ENCODE measurements at regions not wholly inside any gene's neighbourhood (a gene's known extent, or its start where the extent isn't known, plus 50 kb on each side); places are given as distances from the start of the nearest gene placed in this dataset.

DNA sequence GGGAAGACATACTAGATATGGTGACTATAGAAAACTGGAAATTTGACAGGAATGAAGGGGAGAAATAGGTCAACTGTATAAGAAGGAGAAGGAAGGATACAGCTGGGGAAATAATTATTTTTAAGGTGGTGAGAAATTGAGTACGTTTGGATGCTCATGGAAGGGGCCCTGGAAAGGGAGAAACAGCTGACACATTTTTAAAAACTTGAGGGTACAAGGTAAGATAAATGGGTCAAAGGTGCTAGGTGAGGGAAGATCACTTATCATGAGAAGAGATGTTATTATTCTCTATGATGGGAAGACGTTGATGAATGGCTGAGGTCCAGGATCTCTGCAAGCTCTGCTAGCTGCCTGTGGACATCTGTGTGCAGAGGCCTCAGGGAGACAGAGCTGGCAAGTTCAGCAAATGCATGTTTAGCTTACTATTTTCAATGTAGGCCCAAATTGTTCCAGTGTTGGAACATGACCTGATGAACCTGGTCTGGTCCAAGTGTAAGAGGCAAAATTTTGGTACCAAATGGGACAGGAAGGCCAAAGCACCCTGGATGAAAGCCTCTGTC, 181.7 kb downstream of the MTRR start:
- no peak for DNase-seq

DNA sequence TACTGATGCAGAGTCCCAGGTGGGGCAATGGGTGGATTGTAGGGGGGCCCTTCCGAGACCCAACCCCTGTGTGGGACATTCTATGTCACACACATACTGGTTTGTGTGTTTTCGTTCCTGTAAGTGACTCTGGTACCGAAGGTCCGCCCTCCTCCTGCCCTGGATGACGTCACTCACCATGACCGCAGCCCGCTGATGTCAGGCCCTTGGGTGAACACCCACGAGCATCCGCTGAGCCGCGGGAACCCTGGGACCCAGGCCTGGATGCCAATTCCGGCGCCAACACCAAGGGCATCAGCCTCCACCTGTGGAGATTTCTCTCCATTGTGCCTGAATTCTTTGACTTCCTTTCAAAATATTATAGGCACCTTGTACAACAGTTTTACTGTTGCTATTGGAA, 184.3 kb downstream of the MTRR start:
- no peak for DNase-seq

DNA sequence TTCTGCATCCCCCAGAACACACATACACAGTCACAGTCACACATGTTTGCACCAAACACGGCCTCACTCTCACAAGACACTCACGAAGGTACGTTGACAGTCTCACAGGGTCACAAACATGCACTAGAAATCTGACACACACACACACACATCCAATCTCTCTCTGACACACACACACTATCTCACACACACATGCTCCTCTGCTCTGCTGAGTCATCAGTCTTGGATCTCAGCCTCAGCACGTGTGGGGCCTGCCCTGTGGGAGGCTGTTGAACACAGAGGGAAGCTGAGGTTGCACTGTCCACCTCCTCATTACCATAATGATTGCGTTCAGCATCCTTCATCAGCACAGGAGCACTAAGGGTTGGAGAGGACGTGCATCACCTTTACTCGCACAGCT, 188.8 kb downstream of the MTRR start:
- DNase-seq = no peak

DNA sequence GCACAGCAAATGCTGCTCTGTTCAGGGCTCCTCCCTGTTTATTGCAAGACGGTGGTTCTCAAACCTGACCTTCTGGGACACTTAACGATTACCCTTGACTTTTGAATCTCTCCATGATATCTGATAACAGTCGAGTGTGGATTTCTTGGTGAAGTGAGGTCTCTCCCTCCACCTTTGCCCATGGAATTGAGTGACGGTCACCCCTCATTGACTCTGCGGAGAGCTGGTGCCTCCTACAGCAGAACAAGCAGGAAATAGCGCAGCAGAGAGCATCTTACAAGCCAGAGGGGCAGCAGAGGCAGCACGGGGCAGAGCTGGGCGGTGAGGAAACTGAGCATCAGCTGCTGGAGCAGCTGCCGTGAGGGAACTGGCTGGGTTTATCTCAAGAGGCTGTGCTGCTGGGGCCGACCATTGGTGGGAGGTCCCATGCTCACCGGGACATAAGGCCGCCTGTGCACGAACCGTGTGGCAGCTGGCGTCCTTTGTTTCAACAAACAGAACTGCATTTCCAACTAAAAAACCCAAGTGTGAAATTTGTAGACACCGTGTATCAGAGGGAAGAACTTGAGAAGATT, 189.8 kb downstream of the MTRR start:
- no peak for DNase-seq

DNA sequence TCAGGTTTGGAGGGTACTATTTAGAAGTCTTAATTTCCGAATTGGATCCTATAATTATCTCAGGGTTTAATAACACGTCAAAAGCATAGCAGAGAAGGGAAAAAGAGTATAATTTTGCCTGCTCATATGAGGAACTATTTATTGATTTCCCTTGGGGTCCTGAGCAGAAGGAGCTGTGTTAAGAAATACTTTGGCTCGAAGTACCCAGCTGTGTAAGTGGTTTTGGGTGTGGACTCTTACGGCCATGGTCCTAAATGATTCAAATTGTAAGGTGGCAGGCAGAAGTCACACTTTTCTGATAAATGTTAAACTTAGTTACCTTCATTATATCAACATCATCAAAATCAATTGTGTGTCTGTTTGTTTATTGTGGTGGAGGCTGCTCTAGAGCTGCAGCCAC, 190.4 kb downstream of the MTRR start:
- no peak for DNase-seq

DNA sequence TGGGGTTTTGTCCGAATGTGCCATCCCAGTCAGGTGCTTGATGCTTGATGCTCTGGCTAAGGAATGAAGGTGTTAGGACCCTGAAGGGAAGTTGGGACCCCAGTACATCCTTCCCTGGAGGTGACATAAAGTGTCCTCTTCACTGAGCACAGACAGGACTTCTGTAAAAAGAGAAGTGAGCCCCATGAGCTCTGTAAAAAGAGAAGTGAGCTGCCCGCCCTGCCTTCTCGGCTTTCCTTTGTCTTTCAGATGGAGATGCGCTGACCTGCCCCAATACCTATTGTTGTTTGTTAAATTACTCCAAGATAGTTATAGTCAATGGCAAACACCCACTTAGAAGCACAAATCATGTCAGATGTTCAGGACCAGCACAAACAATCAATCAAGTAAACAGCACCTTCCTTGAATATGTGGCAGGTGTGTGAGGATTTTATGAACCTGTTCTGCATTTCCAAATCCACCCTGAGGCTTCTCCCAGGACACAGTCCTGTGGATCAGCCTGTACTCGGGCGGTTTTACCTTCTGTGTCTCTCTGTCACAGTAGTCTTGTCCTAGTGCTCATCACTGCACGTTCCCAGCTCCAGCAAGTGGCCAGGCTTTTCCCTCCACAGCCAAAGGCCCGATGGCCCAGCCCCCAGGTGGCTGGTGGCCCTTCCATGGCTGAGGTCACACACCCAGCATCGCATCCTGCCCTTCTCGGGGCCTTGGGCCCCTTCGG, 191.4 kb downstream of the MTRR start:
- no peak for DNase-seq

DNA sequence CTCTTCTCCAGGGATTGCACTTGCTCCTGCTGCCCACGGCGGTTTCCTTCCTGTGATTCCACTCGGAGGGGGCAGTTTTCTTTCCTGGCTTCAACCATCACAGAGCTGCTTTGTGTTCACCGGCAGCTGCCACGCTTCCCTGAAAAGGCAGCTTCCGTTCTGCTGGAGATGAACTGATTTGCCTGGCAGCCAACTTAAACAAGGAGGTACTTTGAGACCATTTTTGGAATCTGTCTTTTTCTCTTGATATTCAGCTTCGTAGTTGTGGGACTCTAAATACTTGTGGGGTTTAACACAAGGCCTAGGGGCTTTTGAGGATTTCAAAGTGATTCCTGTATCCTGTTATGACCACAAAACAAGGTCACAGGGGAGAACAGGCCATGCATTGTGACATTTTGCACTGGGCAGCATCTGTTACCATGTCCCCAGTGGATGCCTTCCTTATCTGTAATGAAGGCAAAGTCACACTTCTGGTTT, 192.0 kb downstream of the MTRR start:
- DNase-seq = no peak

DNA sequence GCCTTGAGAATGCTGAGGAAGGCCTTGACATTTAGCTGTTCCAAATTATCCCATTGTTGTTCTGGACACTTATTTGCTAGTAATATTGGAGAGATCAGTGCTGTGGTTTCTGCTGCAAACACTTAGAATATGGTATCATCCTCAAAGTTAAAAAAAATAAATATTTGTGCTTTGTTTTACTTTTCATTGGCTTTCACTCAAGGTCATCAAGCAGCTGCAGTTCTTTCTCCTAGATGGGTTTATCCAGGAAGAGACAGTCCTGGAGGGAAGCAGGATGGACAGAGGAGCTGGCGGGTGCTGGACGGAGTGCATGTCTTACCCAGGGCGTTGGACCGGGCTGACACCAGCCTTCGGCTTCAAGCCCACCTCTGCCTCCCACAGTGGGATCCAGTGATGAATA, 193.6 kb downstream of the MTRR start:
- no peak for DNase-seq

DNA sequence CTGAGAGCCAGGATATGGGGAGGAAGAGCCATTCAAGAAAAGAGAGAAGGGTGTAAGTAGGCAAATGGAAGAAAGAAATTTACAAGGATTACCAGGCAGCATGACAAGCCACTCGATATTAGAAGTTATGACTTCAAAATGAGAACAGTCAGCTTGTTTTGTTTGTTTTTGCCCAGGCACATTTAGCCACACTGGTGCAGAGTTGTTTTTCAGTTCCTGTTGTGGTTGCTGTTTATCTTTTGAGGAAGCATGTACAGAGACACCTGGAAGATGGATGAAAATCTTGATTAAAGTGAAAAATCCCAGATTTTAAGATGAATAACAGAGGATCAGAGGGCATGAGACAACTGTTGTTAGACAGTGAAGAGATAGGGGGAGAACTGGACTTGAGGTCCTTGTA, 199.1 kb downstream of the MTRR start:
- no peak for DNase-seq

DNA sequence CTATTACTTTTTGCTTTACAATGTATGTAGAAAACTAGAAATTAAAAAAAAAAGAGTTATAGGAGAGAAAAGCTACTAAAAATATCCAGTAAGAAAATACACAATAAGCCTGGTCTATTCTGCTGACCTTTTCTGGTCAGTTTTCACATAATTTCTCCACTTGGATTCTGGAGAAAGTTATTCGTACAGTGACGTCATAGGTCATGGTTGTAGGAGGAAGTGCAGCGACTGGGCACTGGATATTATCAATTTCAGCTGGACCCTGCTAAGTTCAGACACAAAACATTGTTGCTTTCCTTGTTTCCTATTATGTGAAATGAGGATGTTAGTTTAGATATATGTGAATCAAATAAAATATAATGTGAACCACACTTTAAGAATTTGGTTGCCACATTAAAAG, 201.2 kb downstream of the MTRR start:
- DNase-seq = no peak

DNA sequence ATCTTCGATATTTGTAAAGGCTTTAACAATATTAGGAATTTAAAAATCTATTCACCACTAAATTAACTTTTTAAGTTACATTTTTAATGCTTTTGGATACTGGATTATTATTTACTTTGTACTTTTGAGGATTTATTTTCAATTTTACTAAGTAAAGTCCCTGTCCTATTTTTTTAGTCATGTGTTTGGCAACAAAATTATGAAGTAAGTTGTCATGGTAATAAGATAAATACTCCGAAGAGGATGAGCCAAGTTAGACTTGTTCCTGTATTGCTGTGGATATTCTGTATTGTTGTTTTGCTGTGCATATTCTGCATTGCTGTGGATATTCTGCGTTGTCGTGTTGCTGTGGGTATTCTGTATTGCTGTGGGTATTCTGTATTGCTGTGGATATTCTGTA, 210.1 kb downstream of the MTRR start:
- DNase-seq = no peak

DNA sequence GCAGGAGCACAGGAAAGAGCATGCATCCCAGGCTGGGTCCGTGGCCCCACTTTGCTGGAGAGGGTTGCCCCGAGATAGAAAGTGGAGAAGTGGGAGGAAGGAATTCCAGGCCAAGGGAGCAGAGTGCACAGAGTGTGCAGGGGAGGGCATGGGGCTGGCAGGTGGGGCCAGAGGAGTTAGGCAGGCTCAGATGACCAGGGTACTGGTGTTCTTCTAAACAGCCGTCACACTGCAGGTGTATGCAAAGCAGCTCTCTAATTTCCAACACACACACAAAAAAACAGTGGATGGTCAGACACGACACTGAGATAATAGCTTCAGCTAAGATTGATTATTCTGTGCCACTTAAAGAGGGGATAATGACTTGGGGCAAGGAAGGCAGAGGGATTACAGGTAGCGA, 212.2 kb downstream of the MTRR start:
- DNase-seq = no peak

DNA sequence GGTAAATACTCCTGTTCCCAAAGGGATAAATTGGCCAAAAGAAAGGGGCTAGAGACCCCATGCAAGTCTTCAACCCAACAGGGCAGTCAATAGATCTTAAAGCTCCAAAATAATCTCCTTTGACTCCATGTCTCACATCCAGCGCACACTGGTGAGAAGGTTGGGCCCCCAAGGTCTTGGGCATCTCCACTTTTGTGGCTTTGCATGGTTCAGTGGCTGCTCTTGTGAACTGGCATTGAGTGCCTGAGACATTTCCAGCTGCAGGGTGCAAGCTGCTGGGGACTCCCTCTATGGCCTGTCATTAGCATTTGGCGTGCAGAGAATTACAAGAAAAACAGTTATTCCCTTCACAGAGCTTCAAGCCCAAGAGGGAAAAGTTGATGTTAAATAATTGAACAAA, 224.7 kb downstream of the MTRR start:
- no peak for DNase-seq

DNA sequence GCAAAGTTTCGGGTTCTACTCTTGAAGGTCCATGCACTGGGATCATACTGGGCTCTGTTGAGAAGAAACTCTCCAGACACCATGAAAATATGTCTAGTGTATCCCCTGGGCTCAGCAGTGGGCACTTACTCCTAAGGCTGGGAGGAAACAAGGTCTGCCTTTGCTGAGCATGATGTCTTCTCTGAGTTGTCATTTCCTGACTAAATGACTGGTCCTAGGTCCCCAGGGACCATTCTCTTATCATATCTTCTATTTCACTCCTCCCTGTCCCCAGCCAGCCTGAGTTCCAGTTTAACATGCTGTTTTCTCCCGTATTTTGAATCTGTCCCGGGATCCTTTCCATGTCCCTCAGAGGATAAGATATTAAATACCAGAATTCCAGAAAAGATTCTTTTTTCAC, 225.4 kb downstream of the MTRR start:
- no peak for DNase-seq

DNA sequence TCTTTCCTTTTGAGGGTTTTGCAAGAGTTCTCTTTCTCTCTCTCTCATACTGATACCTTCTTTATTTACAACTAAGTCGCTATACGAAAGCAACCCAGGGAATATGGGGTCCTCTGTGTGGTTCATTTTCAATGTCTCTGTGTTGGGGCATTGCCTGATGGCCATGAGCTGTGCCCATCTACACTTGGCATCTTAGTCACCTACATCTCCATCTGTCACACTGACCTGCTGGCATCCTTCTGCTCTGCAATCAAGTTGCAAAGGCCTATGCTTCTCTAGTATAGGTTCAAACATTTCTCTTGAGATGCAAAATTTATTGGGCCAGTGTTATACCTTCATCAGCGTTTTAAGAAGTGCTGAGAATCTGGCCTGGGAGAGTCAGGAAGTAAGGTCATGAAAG, 228.2 kb downstream of the MTRR start:
- no peak for DNase-seq

DNA sequence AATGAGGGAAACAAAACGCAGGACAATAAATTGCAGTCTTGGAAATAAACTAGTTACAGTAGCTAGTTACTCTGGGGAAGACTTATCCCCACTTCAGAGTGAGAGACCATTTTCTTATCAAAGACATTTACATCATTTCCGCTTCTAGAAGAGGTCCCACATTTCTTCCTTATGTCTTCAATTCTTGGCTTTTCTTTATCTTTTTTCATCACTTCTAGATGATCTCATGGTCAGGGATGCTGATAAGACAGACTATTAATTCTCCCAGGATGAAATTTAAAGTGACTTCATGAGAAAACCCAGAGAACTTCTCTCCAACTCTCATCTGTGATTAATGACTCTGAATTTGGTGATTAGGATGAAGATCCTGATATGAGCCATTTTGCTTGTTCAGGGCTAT, 229.1 kb downstream of the MTRR start:
- DNase-seq = no peak

DNA sequence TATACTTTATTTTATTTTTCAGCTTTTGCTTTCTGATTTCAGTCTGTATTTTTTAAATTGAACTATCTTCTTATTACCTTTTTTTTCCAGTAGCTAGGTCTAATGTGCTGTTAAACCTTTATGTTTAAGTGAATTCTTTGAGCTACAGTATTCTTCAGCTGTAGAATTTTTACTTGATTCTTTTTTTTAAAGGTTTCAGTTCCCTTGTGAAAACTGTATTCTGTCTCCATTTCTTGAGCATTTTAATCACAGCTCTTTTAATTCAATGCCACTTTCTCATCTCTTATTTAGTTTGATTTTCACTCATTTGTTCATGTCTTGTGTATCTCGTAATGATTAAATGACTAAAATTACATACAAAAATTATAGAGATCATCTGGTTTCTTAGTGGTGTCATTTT, 233.8 kb downstream of the MTRR start:
- no peak for DNase-seq

DNA sequence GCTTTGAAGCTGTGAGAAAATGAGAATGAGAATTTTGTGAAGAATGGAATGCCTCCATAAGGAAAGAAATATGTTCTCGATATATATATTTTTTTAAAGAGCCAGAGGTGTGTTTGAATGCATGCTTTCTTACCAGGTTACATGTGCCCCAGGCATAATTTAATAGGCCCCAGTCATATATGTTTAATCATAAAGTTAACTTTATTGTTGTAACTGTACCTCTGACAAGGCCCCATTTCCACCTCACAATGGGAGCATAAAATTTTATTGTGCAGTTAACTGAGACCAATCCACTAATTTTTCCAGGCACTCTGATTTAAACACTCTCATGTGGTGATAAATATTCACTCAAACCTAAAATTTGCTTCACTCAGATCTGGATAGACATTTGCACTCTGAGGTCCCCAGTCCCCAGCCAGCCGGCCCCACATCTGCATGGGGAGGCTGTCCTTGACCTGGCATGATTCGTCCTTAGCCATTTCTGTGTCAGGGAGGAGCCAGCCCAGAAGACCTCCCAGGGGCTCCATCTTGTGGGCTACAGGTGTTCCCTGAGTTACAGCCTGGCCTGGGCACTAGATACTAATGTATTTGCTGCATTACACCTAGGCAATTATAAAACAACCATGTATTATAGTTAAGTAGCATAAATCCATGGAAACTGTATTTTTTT, 245.8 kb downstream of the MTRR start:
- no peak for DNase-seq

DNA sequence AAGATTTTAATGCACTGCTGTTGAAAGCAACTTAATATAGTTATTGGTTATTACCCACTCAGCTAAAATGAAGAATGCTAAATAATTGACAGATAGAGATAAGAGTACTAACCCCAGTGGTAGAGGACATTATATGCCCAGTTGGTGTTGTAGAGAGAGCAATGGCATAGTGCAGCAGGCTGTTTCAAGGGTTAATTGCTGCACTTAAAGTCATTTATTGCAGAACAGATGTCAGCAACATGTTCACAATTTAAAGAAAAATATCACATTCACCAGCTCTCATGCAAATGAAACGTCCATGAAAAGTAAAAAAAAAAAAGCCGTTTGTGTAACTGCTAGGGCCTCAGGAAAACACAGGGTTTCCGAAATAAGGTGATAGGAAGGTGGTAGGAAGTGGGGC, 254.6 kb downstream of the MTRR start:
- DNase-seq = no peak

DNA sequence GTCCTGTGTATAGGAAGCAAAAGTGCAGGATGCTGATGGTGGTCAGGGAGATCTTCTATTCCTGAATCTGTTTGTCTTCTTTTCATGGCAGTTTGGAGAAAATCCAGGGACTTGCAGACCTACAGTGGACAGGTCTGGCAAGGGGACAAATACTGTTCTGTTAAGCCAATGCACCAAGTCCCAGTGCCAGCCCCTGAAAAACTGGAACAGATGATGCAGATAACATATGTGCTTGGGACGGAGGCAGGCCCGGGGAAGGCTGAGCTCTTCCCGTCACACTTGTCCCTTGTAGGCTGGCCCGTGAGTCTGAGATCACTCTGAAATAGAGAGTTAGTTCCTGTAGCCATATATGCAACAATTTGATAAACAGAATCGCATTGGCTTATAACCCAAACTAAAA, 265.7 kb downstream of the MTRR start:
- DNase-seq = no peak

DNA sequence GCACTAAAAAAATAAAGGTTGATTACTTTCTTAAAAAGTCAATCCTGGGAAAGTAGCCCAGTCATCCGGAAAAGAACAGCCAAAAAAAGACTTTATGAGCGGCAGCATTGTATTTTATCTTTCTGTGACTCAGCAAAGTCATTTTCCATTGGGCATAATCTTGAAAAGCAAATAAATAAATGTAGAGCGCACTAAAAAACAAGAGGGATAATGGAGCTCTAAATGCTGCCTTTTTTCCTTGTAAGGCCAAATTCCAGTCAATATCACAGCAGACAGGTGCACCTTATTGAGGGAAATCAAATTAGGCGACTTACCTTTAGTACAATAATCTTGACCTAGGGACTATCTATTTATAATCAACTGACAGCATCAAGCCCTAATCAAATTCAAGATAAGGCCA, 266.8 kb downstream of the MTRR start:
- DNase-seq = no peak

DNA sequence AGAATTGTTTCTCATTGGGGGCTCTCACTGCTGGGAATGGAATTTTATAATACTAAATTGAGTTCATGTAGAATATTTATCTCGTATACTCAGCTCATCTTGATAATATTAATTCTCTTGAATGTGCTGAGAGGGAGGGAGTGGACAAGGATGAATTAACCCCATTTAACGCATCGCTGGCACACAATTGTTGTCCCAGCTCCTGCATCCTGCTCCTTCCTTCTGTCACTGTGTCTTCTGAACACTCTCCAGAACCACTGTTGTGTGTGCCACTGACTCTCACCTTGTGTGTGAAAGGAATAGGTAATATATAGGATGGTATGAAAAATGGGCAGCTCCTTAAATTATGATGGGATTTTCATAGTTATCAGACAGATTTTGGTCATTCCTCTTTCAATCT, 267.3 kb downstream of the MTRR start:
- no peak for DNase-seq

DNA sequence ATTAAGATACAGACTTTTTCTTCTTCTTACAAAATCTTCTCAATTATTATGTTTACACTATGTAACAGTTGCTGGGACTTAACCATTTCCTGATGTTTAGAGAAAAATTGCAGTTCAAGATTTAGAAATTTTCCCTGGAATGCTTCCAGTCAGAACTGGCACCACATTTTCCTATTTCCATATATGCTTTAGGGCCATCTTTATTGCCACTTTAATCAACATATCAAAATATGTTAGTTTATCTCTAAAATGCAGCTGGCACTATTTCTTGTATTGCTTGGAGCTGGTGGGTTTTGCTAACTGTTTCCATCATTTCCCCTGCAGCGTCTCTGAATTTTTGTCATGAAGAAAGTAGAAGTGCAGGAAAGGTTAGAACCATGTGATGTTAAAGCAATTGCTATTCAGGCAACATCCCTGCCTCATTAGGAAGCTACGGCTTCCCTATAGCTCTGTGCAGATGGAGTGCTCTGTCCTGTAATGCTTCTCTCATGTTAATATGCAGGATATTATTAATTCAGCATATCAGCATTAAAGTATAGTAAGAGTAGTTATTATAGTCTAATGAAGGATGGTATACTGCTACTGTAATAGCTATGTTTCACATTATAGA, 269.1 kb downstream of the MTRR start:
- DNase-seq = no peak

DNA sequence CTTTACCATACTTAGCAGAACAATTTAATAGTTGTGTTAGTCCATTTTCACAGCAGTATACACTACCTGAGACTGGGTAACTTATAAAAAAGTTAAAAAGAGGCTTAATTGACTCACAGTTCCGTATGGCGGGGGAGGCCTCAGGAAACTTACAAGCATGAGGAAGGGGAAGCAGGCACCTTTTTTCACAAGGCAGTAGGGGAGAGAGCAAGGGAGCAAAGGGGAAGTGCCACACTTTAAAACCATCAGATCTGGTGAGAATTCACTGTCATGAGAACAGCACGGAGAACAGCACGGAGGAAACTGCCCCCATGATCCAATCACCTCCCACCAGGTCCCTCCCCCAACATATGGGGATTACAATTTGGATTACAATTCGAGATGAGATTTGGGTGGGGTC, 269.9 kb downstream of the MTRR start:
- no peak for DNase-seq
